ENCODE measurements at regions not wholly inside any gene's neighbourhood (a gene's known extent, or its start where the extent isn't known, plus 50 kb on each side); places are given as distances from the start of the nearest gene placed in this dataset.

GRCh38 chr9:23302281-23302680 lies 523.8 kb downstream of the ELAVL2 start:
- no peak for TF ChIP-seq CTCF (conservative IDR thresholded peaks at IDR 0.05; ENCODE audit: low read depth, low read length)
- no peak for DNase-seq (ENCODE audit: low read depth)
- H3K4me3 ChIP-seq (ENCODE audit: low read depth, low read length): no peak overlapping the region

GRCh38 chr9:23306731-23307130 lies 519.3 kb downstream of the ELAVL2 start:
- no peak overlapping the region for H3K4me3 ChIP-seq (ENCODE audit: low read depth, low read length)
- no peak for DNase-seq (ENCODE audit: low read depth)
- TF ChIP-seq CTCF (conservative IDR thresholded peaks at IDR 0.05; ENCODE audit: low read depth, low read length): no peak

GRCh38 chr9:23307731-23308513 lies 518.1 kb downstream of the ELAVL2 start:
- no peak overlapping the region for H3K4me3 ChIP-seq (ENCODE audit: low read depth, low read length)
- no peak for DNase-seq (ENCODE audit: low read depth)
- TF ChIP-seq CTCF (conservative IDR thresholded peaks at IDR 0.05; ENCODE audit: low read depth, low read length): no peak

GRCh38 chr9:23309800-23310199 lies 516.2 kb downstream of the ELAVL2 start:
- H3K4me3 ChIP-seq (ENCODE audit: low read depth, low read length): no peak overlapping the region
- no peak for TF ChIP-seq CTCF (conservative IDR thresholded peaks at IDR 0.05; ENCODE audit: low read depth, low read length)
- DNase-seq (ENCODE audit: low read depth): no peak

- no peak overlapping the region for H3K4me3 ChIP-seq (ENCODE audit: low read depth, low read length)
- TF ChIP-seq CTCF (conservative IDR thresholded peaks at IDR 0.05; ENCODE audit: low read depth, low read length): no peak
- no peak for DNase-seq (ENCODE audit: low read depth)
These were observed 511.8 kb downstream of the ELAVL2 start for GRCh38 chr9:23314247-23314646.

GRCh38 chr9:23319092-23319491 lies 506.9 kb downstream of the ELAVL2 start:
- TF ChIP-seq CTCF (conservative IDR thresholded peaks at IDR 0.05; ENCODE audit: low read depth, low read length): no peak
- DNase-seq (ENCODE audit: low read depth): no peak
- H3K4me3 ChIP-seq (ENCODE audit: low read depth, low read length): no peak overlapping the region

- no peak for DNase-seq (ENCODE audit: low read depth)
- TF ChIP-seq CTCF (conservative IDR thresholded peaks at IDR 0.05; ENCODE audit: low read depth, low read length): no peak
- no peak overlapping the region for H3K4me3 ChIP-seq (ENCODE audit: low read depth, low read length)
These were observed 505.0 kb downstream of the ELAVL2 start for GRCh38 chr9:23321049-23321448.
